Endothelial cell of umbilical vein (primary cell): ENCODE measurements at regions not wholly inside any gene's neighbourhood (a gene's known extent, or its start where the extent isn't known, plus 50 kb on each side); places are given as distances from the start of the nearest gene placed in this dataset.

ENCODE experiments used
- BruUV-seq: library from RNA; stranded (reverse); fragments of 400-500 nt; replicated peaks from 2 replicates; lab custom pipeline; 2021; lab: Mats Ljungman, UMichigan
- CTCF ChIA-PET: fragments of 300-600, 350-600 bp; sonication (Branson Sonifier 250); formaldehyde crosslinking; loops from one replicate; lab custom pipeline; 2021; ENCODE audit warnings: antibody characterized with exemption, inconsistent platforms; lab: Charles Lee
- POLR2A ChIA-PET: fragments of 300-600, 350-600 bp; sonication (Branson Sonifier 250); formaldehyde crosslinking; loops from one replicate; lab custom pipeline; 2021; ENCODE audit warnings: antibody characterized with exemption, inconsistent platforms; lab: Charles Lee
- DNase-seq: peaks from one replicate; pipeline ENCODE4 v3.0.0-alpha.2; 2011; ENCODE audit warnings: low read depth, low spot score
- FAIRE-seq: peaks from 2 replicates; lab custom pipeline; 2011; peaks lifted over from hg19 to GRCh38; lab: Jason Lieb, UNC
- H2AFZ ChIP-seq: 2 replicates; pipeline ENCODE4 v1.6.0; 2012; ENCODE audit warnings: low read depth, low read length, control low read depth, inconsistent platforms
- H3K27ac ChIP-seq: 2 replicates; pipeline ENCODE4 v1.5.1; 2011; ENCODE audit warnings: low read depth, mild to moderate bottlenecking, control low read depth, low read length, moderate library complexity; ENCODE audit not compliant: insufficient read depth
- H3K27me3 ChIP-seq, 2 experiments: 2 replicates each; pipeline versions ENCODE4 v1.6.0 to v1.6.1; 2011; ENCODE audit warnings: low read length in 2 of 2, mixed read lengths in 1 of 2; ENCODE audit not compliant: control insufficient read depth in 2 of 2, insufficient read depth in 2 of 2
- H3K36me3 ChIP-seq, 2 experiments: 2 replicates in 1 of 2; 3 replicates in 1 of 2; pipeline ENCODE4 v1.5.1; 2011; ENCODE audit warnings: low read length in 2 of 2, mild to moderate bottlenecking in 1 of 2, moderate library complexity in 1 of 2; ENCODE audit not compliant: control insufficient read depth in 2 of 2, insufficient read depth in 2 of 2; ENCODE audit errors: extremely low read depth in 1 of 2
- H3K4me1 ChIP-seq: 3 replicates; pipeline ENCODE4 v1.5.1; 2011; ENCODE audit warnings: mild to moderate bottlenecking, low read length; ENCODE audit not compliant: control insufficient read depth, insufficient read depth; ENCODE audit errors: extremely low read depth
- H3K4me2 ChIP-seq: 2 replicates; pipeline ENCODE4 v1.6.1; 2011; ENCODE audit warnings: low read length, control low read depth, mixed read lengths; ENCODE audit not compliant: insufficient read depth
- H3K4me3 ChIP-seq, 3 experiments: fragments of 200-600 bp in 1 of 3; sonication (generic), shearing (Covaris generic) in 1 of 3; replicated peaks in 1 of 3; 2 replicates each; pipeline ENCODE4 v1.5.1; 2011 to 2016; ENCODE audit warnings: control low read depth in 3 of 3, low read length in 3 of 3, mild to moderate bottlenecking in 2 of 3, inconsistent platforms in 1 of 3, low read depth in 1 of 3, moderate library complexity in 1 of 3; ENCODE audit not compliant: insufficient read depth in 1 of 3
- H3K79me2 ChIP-seq: 2 replicates; pipeline ENCODE4 v1.6.0; 2012; ENCODE audit warnings: low read length, inconsistent platforms; ENCODE audit not compliant: control insufficient read depth, insufficient read depth
- H3K9ac ChIP-seq: replicated peaks from 2 replicates; pipeline ENCODE3; 2011; ENCODE audit warnings: low read length, control low read depth; ENCODE audit not compliant: insufficient read depth; ENCODE audit errors: extremely low read depth
- H3K9me1 ChIP-seq: replicated peaks from 3 replicates; pipeline ENCODE4 v1.6.0; 2011; ENCODE audit warnings: mild to moderate bottlenecking, low read length; ENCODE audit not compliant: control insufficient read depth, insufficient read depth; ENCODE audit errors: extremely low read depth
- H3K9me3 ChIP-seq: replicated peaks from 2 replicates; pipeline ENCODE4 v1.5.1; 2012; ENCODE audit warnings: low read length, inconsistent platforms; ENCODE audit not compliant: control insufficient read depth, insufficient read depth
- H4K20me1 ChIP-seq: replicated peaks from 2 replicates; pipeline ENCODE3; 2011; ENCODE audit warnings: mild to moderate bottlenecking, low read length; ENCODE audit not compliant: control insufficient read depth, insufficient read depth; ENCODE audit errors: extremely low read depth
- CTCF ChIP-seq, 2 donors: IDR thresholded peaks; 1 replicate in 1 of 2; 2 replicates in 1 of 2; pipeline ENCODE4 v1.5.1; 2011; ENCODE audit warnings: low read length in 2 of 2, mild to moderate bottlenecking in 2 of 2, moderate library complexity in 2 of 2, control low read depth in 1 of 2, inconsistent platforms in 1 of 2, low read depth in 1 of 2; ENCODE audit not compliant: insufficient read depth in 1 of 2; ENCODE audit errors: extremely low read depth in 1 of 2
- EZH2 ChIP-seq: IDR thresholded peaks from 2 replicates; pipeline ENCODE4 v1.6.1; 2012; ENCODE audit warnings: borderline replicate concordance, low read depth, mild to moderate bottlenecking, moderate library complexity, low read length, inconsistent platforms; ENCODE audit not compliant: severe bottlenecking
- FOS ChIP-seq: IDR thresholded peaks from 2 replicates; pipeline ENCODE4 v1.6.1; 2011; ENCODE audit warnings: mild to moderate bottlenecking, low read length, moderate library complexity, borderline replicate concordance; ENCODE audit not compliant: insufficient read depth
- GATA2 ChIP-seq: IDR thresholded peaks from 2 replicates; pipeline ENCODE4 v1.7.0; 2011; ENCODE audit warnings: low read depth, mild to moderate bottlenecking, moderate library complexity, mixed read lengths, low read length; ENCODE audit not compliant: insufficient read length, insufficient read depth
- JUN ChIP-seq: IDR thresholded peaks from 2 replicates; pipeline ENCODE4 v1.6.1; 2011; ENCODE audit warnings: borderline replicate concordance, low read depth; ENCODE audit not compliant: insufficient read length, insufficient read depth
- MAX ChIP-seq: IDR thresholded peaks from 2 replicates; pipeline ENCODE4 v1.6.1; 2011; ENCODE audit not compliant: insufficient read depth, insufficient read length
- MYC ChIP-seq: IDR thresholded peaks from one replicate; pipeline ENCODE4 v1.6.1; 2011; ENCODE audit warnings: mild to moderate bottlenecking, low read depth, low read length
- POLR2A ChIP-seq: IDR thresholded peaks from 2 replicates; pipeline ENCODE4 v1.6.1; 2012; ENCODE audit warnings: low read depth, mild to moderate bottlenecking, control low read depth, low read length
- POLR2AphosphoS5 ChIP-seq: IDR thresholded peaks from 2 replicates; pipeline ENCODE4 v1.6.1; 2012; ENCODE audit warnings: low read depth, mild to moderate bottlenecking, control low read depth, low read length, moderate library complexity; ENCODE audit not compliant: insufficient read depth
- dilution Hi-C: fragments of 300-500 bp; cut with MboI; formaldehyde crosslinking; loops from one replicate; pipeline ENCODE4 v1.15.0; 2019; ENCODE audit warnings: low sequenced_read_pairs; ENCODE audit not compliant: extremely low pct_ligation_motif_present
- intact Hi-C: fragments of 100-400 bp; cut with micrococcal nuclease; formaldehyde crosslinking; loops from one replicate; pipeline ENCODE4 v1.10.0; 2022

GRCh38 chr3:146892041-146892440 is 286.9 kb upstream of the PLSCR5 start:
- no TSS peak for BruUV-seq
- H3K27ac ChIP-seq, result no peak overlapping the region
- intact Hi-C loops, result no loop called here
- H3K27me3 ChIP-seq, result no peaks in the 10 kb centered on the region
- TF ChIP-seq POLR2A (no peak), MAX (no peak), MYC (no peak), JUN (no peak), POLR2AphosphoS5 (no peak), FOS (no peak), GATA2 (no peak), EZH2 (no peak), CTCF (IDR thresholded peaks at IDR 0.05; ENCODE audit: extremely low read depth in 1 of 2, insufficient read depth in 1 of 2, low read depth in 1 of 2, low read length in 2 of 2) (no peak)
- no peak overlapping the region for H2AFZ ChIP-seq
- DNase-seq, result no peak
- H4K20me1 ChIP-seq, result no peaks in the 10 kb centered on the region
- H3K9me1 ChIP-seq, result no peaks in the 10 kb centered on the region
- H3K79me2 ChIP-seq, result no peaks in the 10 kb centered on the region
- no peaks in the 10 kb centered on the region for H3K36me3 ChIP-seq
- ChIA-PET CTCF (interaction anchor here (1.5 kb wide), 1 partner anchor 39 kb away, joined by 5 read pairs; no protein-coding TSS in a partner anchor), POLR2A (no interaction called here)
- no peak for FAIRE-seq
- dilution Hi-C loops, result no loop called here
- H3K4me1 ChIP-seq, result no peaks in the 10 kb centered on the region
- no peaks in the 10 kb centered on the region for H3K9me3 ChIP-seq
- no peak overlapping the region for H3K4me2 ChIP-seq
- H3K9ac ChIP-seq, result no peak overlapping the region
- no peak overlapping the region for H3K4me3 ChIP-seq
